HepG2 (cell line): ENCODE measurements at regions not wholly inside any gene's neighbourhood (a gene's known extent, or its start where the extent isn't known, plus 50 kb on each side); places are given as distances from the start of the nearest gene placed in this dataset.

Source experiments
- ATAC-seq: fragments of 200-7000 bp; cut with Tn5 transposase; 3 replicates; pipeline ENCODE4 v1.9.1; 2020; ENCODE audit warnings: mild to moderate bottlenecking, moderate library complexity
- BruUV-seq: library from RNA; stranded (reverse); fragments of 400-500 nt; replicated peaks from 2 replicates; lab custom pipeline; 2021; lab: Mats Ljungman, UMichigan
- CTCF ChIA-PET: fragments of 300-600 bp; formaldehyde crosslinking; extraction: SDS; loops from one replicate; lab custom pipeline; 2021; ENCODE audit warnings: low total read pairs, inconsistent platforms, low intra/inter-chr PET ratio; lab: Yijun Ruan, JAX
- POLR2A ChIA-PET: fragments of 350-600 bp; sonication (Branson Sonifier 250); formaldehyde crosslinking; loops from one replicate; lab custom pipeline; 2020; ENCODE audit warnings: antibody characterized with exemption, inconsistent platforms; lab: Yijun Ruan, JAX
- DNase-seq: peaks from one replicate; pipeline ENCODE4 v3.0.0-alpha.2; 2015; ENCODE audit warnings: low spot score
- FAIRE-seq: peaks from 3 replicates; lab custom pipeline; 2011; peaks lifted over from hg19 to GRCh38; lab: Jason Lieb, UNC
- H2AFZ ChIP-seq: one replicate; pipeline ENCODE4 v1.6.1; 2011; ENCODE audit warnings: low read length, inconsistent platforms
- H3K27ac ChIP-seq: fragments of 300-600 bp; 3 replicates; pipeline ENCODE4 v1.8.0; 2011; ENCODE audit warnings: mixed run types, mild to moderate bottlenecking, mixed read lengths, low read length, inconsistent platforms; ENCODE audit not compliant: insufficient read depth; ENCODE audit errors: extremely low read length
- H3K27me3 ChIP-seq, 2 experiments: fragments of 200-600 bp in 1 of 2; 2 replicates in 1 of 2; 3 replicates in 1 of 2; pipeline versions ENCODE4 v1.6.0 to v1.8.0; 2011; ENCODE audit warnings: low read length in 2 of 2, mild to moderate bottlenecking in 2 of 2, moderate library complexity in 2 of 2, inconsistent platforms in 1 of 2; ENCODE audit not compliant: insufficient read depth in 2 of 2, control insufficient read depth in 1 of 2
- H3K36me3 ChIP-seq, 2 experiments: fragments of 200-600 bp in 1 of 2; replicated peaks in 1 of 2; 2 replicates in 1 of 2; 3 replicates in 1 of 2; pipeline versions ENCODE4 v1.5.1 to v1.8.0; 2011; ENCODE audit warnings: low read length in 2 of 2, inconsistent platforms in 1 of 2; ENCODE audit not compliant: insufficient read depth in 2 of 2, control insufficient read depth in 1 of 2
- H3K4me1 ChIP-seq: 2 replicates; pipeline ENCODE4 v1.5.1; 2012; ENCODE audit warnings: low read length, inconsistent platforms; ENCODE audit not compliant: insufficient read depth
- H3K4me2 ChIP-seq: 2 replicates; pipeline ENCODE4 v1.6.0; 2011; ENCODE audit warnings: low read depth, low read length, inconsistent platforms
- H3K4me3 ChIP-seq, 3 experiments: fragments of 200-600 bp in 1 of 3; sonication (generic), shearing (Covaris generic) in 1 of 3; replicated peaks in 1 of 3; 2 replicates each; pipeline ENCODE4 v1.5.1; 2011 to 2016; ENCODE audit warnings: low read length in 3 of 3, inconsistent platforms in 2 of 3, low read depth in 2 of 3, mild to moderate bottlenecking in 2 of 3, control low read depth in 1 of 3, mixed read lengths in 1 of 3; ENCODE audit not compliant: insufficient read depth in 1 of 3
- H3K79me2 ChIP-seq: one replicate; pipeline ENCODE4 v1.6.1; 2011; ENCODE audit warnings: low read length, inconsistent platforms; ENCODE audit not compliant: insufficient read depth
- H3K9ac ChIP-seq: 2 replicates; pipeline ENCODE4 v1.6.0; 2011; ENCODE audit warnings: mild to moderate bottlenecking, low read depth, low read length, inconsistent platforms; ENCODE audit not compliant: insufficient read depth
- H3K9me3 ChIP-seq: 2 replicates; pipeline ENCODE4 v1.5.1; 2012; ENCODE audit warnings: mild to moderate bottlenecking, low read length
- H4K20me1 ChIP-seq: 2 replicates; pipeline ENCODE4 v1.6.0; 2011; ENCODE audit warnings: inconsistent platforms, mild to moderate bottlenecking, low read length, moderate library complexity; ENCODE audit not compliant: insufficient read depth
- KLF15 ChIP-seq: sonication (generic); formaldehyde crosslinking; IDR thresholded peaks from 2 replicates; pipeline ENCODE4 v1.8.1; 2023; ENCODE audit warnings: borderline replicate concordance, mild to moderate bottlenecking, inconsistent platforms, missing genetic modification reagents, mixed read lengths
- MAF1 ChIP-seq: sonication (generic); formaldehyde crosslinking; IDR thresholded peaks from 2 replicates; pipeline ENCODE4 v1.5.0; 2020; ENCODE audit warnings: missing genetic modification reagents, borderline replicate concordance
- MXD3 ChIP-seq: IDR thresholded peaks from 2 replicates; pipeline ENCODE4 v1.6.1; 2016; ENCODE audit warnings: mild to moderate bottlenecking, missing biosample characterization, missing genetic modification reagents
- NFKBIZ ChIP-seq: IDR thresholded peaks from 2 replicates; pipeline ENCODE4 v1.6.1; 2018; ENCODE audit warnings: missing genetic modification reagents, missing compliant biosample characterization
- RBM39 ChIP-seq: fragments of 200-400 bp; formaldehyde crosslinking; IDR thresholded peaks from one replicate; pipeline ENCODE4 v1.6.1; 2018; ENCODE audit warnings: antibody characterized with exemption, mild to moderate bottlenecking, low read depth, low read length; ENCODE audit not compliant: poor library complexity, severe bottlenecking
- SAFB2 ChIP-seq: sonication (generic); formaldehyde crosslinking; IDR thresholded peaks from 2 replicates; pipeline ENCODE4 v1.5.1; 2020; ENCODE audit warnings: missing genetic modification reagents, low read depth, mild to moderate bottlenecking, borderline replicate concordance
- SNAPC4 ChIP-seq: sonication (generic); formaldehyde crosslinking; IDR thresholded peaks from 2 replicates; pipeline ENCODE4 v1.4.0; 2020; ENCODE audit warnings: mild to moderate bottlenecking, missing genetic modification reagents
- TEAD3 ChIP-seq: optimal IDR thresholded peaks from 2 replicates; pipeline ENCODE3; 2016; ENCODE audit warnings: borderline replicate concordance
- ZBTB25 ChIP-seq: IDR thresholded peaks from 2 replicates; pipeline ENCODE4 v1.6.1; 2018; ENCODE audit warnings: missing genetic modification reagents
- ZFP62 ChIP-seq: sonication (generic); formaldehyde crosslinking; IDR thresholded peaks from 2 replicates; pipeline ENCODE4 v1.4.0; 2020; ENCODE audit warnings: missing genetic modification reagents
- ZNF280B ChIP-seq: sonication (generic); formaldehyde crosslinking; IDR thresholded peaks from 2 replicates; pipeline ENCODE4 v1.5.0; 2020; ENCODE audit warnings: missing genetic modification reagents, mild to moderate bottlenecking, borderline replicate concordance
- WGBS: methylation state at CpG from one replicate; pipeline ENCODE4 v1.1.6; 2017; ENCODE audit warnings: low lambda C conversion rate; 5-methylcytosine and 5-hydroxymethylcytosine counted together
- in situ Hi-C: cut with HindIII; loops from 2 replicates; pipeline ENCODE4 v1.10.0; 2017; ENCODE audit warnings: low pct_unique_long_range_greater_than_20kb; ENCODE audit not compliant: extremely low pct_ligation_motif_present
- intact Hi-C: fragments of 100-400 bp; cut with micrococcal nuclease; formaldehyde crosslinking; loops from one replicate; pipeline ENCODE4 v1.10.0; 2022; ENCODE audit not compliant: unreplicated experiment

- TF ChIP-seq SAFB2 = no peak
- TF ChIP-seq RBM39 = no peak
- 0 out of 2 replicates have a peak, but pooled peaks have one; percentile 28 for TF ChIP-seq ZBTB25 (CRISPR knock-in tag)
- no peak for TF ChIP-seq KLF15 (CRISPR knock-in tag)
Measured at GRCh38 chr1:37410815-37411214, 63.6 kb upstream of the ZC3H12A start (continued).

GRCh38 chr1:37415611-37416244 lies 58.7 kb upstream of the ZC3H12A start:
- Histone ChIP-seq H3K36me3 (no peaks in the 10 kb centered on the region), H2AFZ (no peak overlapping the region), H3K27ac (no peak overlapping the region), H3K9ac (no peak overlapping the region), H3K79me2 (no peaks in the 10 kb centered on the region), H3K4me3 (no peak overlapping the region), H3K4me2 (no peak overlapping the region), H3K4me1 (no peaks in the 10 kb centered on the region), H4K20me1 (no peaks in the 10 kb centered on the region), H3K9me3 (no peaks in the 10 kb centered on the region), H3K27me3 (peaks cover 0 to 10% of the 10 kb centered on the region in 2 experiments; a peak in 3 of 5 replicates)
- no peak for DNase-seq
- intact Hi-C loops = no loop called here
- in situ Hi-C loops = no loop called here
- ChIA-PET POLR2A (no interaction called here), CTCF (no interaction called here)
- no TSS peak for BruUV-seq
- no peak for FAIRE-seq
- TF ChIP-seq MAF1 (CRISPR knock-in tag) (no peak), TEAD3 (CRISPR knock-in tag) (no peak), ZFP62 (CRISPR knock-in tag) (no peak), SNAPC4 (CRISPR knock-in tag) (no peak), MXD3 (no peak), ZNF280B (CRISPR knock-in tag) (no peak), NFKBIZ (no peak)
- ATAC-seq = no peak
- 16% methylated on average over 12 of the region's 13 CpGs for WGBS
